ENCODE measurements at regions not wholly inside any gene's neighbourhood (a gene's known extent, or its start where the extent isn't known, plus 50 kb on each side); places are given as distances from the start of the nearest gene placed in this dataset.

DNA sequence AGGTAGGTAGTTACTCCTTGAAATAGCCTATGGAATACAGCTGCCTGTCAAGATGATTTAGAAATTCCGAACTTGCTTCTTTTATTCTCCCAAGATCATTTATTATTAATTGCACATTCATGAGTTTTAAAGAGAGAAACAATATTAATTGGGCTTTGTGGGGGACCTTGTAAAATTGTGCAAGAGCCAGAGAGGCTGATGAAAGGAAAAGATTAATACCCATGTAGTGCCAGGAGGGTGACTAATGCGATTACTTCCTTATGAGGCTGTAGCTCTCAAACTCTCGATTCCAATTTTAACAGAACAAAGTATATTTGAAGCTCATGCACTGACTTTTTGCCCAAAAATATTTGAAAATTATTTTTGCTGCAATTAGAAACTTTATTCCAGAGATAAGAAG, 423.8 kb upstream of the ID4 start:
- TF ChIP-seq JUND (IDR thresholded peaks at IDR 0.05) (no peak), TAF1 (IDR thresholded peaks at IDR 0.05; ENCODE audit: borderline replicate concordance, low read depth, low read length) (no peak), TCF12 (IDR thresholded peaks at IDR 0.05) (no peak), RXRA (IDR thresholded peaks at IDR 0.05; ENCODE audit: borderline replicate concordance, low read depth) (no peak)
- ChIA-PET POLR2A (no interaction called here), CTCF (interaction anchor here (0.7 kb wide), 1 partner anchor 73 kb away, joined by 3 read pairs; no protein-coding TSS in a partner anchor)
- Histone ChIP-seq H4K20me1 (ENCODE audit: insufficient read depth) (no peaks in the 10 kb centered on the region), H3K9ac (no peak overlapping the region), H3K79me2 (ENCODE audit: insufficient read depth) (no peaks in the 10 kb centered on the region), H3K27me3 (ENCODE audit: insufficient read depth) (no peaks in the 10 kb centered on the region), H3K4me2 (no peak overlapping the region), H3K9me2 (no peaks in the 10 kb centered on the region), H2AFZ (ENCODE audit: low read depth) (no peak overlapping the region), H3K36me3 (replicated peaks in 1 of 2; ENCODE audit: control insufficient read depth in 1 of 2, insufficient read depth in 2 of 2, low read length in 1 of 2) (no peaks in the 10 kb centered on the region), H3K9me3 (no peaks in the 10 kb centered on the region), H3K4me1 (ENCODE audit: control insufficient read depth in 1 of 2, insufficient read depth in 2 of 2, low read depth in 1 of 2, low read length in 1 of 2) (no peaks in the 10 kb centered on the region), H3K4me3 (ENCODE audit: low read depth in 2 of 2, low read length in 1 of 2) (no peak overlapping the region), H3K27ac (ENCODE audit: low read depth in 2 of 2, low read length in 1 of 2) (no peak overlapping the region), H3F3A (replicated peaks; ENCODE audit: insufficient read depth) (peaks cover 3% of the 10 kb centered on the region)
- no peak for DNase-seq
- WGBS (ENCODE audit: low lambda C conversion rate): 5% methylated on average over 3 of the region's 3 CpGs

DNA sequence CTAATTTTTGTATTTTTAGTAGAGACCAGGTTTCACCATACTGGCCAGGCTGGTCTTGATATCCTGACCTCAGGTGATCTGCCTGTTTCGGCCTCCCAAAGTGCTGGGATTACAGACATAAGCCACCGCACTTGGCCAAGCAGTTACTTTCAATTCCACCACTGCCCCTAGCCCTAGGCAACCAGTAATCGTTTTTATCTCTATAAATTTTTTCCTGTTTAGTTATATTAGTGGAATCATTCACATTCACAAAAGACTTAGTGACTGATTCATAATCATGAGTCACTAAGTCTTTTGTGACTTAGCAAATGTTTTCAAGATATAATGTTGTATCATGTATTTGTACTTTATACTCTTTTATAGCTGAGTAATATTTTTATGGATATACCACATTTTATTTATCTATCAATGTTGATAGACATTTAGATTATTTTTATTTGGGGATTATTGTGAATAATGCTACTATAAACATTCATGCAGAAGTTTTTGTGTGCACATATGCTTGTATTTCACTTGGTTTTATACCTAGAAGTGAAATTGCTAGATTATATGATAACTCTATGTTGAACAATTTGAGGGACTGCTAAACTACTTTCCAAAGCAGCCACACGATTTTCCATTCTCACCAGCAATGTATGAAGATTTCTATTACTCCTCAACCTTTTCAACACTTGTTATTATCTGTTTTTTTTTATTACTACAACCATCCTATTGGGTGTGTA, 421.4 kb upstream of the ID4 start:
- Histone ChIP-seq H3K9ac (no peak overlapping the region), H3K4me1 (ENCODE audit: control insufficient read depth in 1 of 2, insufficient read depth in 2 of 2, low read depth in 1 of 2, low read length in 1 of 2) (no peaks in the 10 kb centered on the region), H3K9me2 (no peaks in the 10 kb centered on the region), H3K27ac (ENCODE audit: low read depth in 2 of 2, low read length in 1 of 2) (peak overlapping the region in 1 of 2 experiments; percentile 49; a peak in 2 of 4 replicates), H3K9me3 (no peaks in the 10 kb centered on the region), H3K79me2 (ENCODE audit: insufficient read depth) (no peaks in the 10 kb centered on the region), H3F3A (replicated peaks; ENCODE audit: insufficient read depth) (peaks cover 3% of the 10 kb centered on the region), H3K4me3 (ENCODE audit: low read depth in 2 of 2, low read length in 1 of 2) (no peak overlapping the region), H3K27me3 (ENCODE audit: insufficient read depth) (no peaks in the 10 kb centered on the region), H3K36me3 (replicated peaks in 1 of 2; ENCODE audit: control insufficient read depth in 1 of 2, insufficient read depth in 2 of 2, low read length in 1 of 2) (no peaks in the 10 kb centered on the region), H3K4me2 (no peak overlapping the region), H2AFZ (ENCODE audit: low read depth) (no peak overlapping the region), H4K20me1 (ENCODE audit: insufficient read depth) (no peaks in the 10 kb centered on the region)
- DNase-seq: no peak
- ChIA-PET POLR2A (no interaction called here), CTCF (no interaction called here)
- 5% methylated on average over 4 of the region's 4 CpGs for WGBS (ENCODE audit: low lambda C conversion rate)
- TF ChIP-seq GATA2 (CRISPR knock-in tag; IDR thresholded peaks at IDR 0.05): no peak
- TF ChIP-seq SIN3A (IDR thresholded peaks at IDR 0.05; ENCODE audit: borderline replicate concordance, low read depth, low read length): no peak
- TF ChIP-seq MXI1 (IDR thresholded peaks at IDR 0.05; ENCODE audit: low read depth, low read length): no peak
- no peak for TF ChIP-seq POLR2AphosphoS5 (IDR thresholded peaks at IDR 0.05; ENCODE audit: low read depth, low read length)
- no peak for TF ChIP-seq TCF12 (IDR thresholded peaks at IDR 0.05)
- no peak for TF ChIP-seq RXRA (IDR thresholded peaks at IDR 0.05; ENCODE audit: borderline replicate concordance, low read depth)
- TF ChIP-seq, protein P1, sequence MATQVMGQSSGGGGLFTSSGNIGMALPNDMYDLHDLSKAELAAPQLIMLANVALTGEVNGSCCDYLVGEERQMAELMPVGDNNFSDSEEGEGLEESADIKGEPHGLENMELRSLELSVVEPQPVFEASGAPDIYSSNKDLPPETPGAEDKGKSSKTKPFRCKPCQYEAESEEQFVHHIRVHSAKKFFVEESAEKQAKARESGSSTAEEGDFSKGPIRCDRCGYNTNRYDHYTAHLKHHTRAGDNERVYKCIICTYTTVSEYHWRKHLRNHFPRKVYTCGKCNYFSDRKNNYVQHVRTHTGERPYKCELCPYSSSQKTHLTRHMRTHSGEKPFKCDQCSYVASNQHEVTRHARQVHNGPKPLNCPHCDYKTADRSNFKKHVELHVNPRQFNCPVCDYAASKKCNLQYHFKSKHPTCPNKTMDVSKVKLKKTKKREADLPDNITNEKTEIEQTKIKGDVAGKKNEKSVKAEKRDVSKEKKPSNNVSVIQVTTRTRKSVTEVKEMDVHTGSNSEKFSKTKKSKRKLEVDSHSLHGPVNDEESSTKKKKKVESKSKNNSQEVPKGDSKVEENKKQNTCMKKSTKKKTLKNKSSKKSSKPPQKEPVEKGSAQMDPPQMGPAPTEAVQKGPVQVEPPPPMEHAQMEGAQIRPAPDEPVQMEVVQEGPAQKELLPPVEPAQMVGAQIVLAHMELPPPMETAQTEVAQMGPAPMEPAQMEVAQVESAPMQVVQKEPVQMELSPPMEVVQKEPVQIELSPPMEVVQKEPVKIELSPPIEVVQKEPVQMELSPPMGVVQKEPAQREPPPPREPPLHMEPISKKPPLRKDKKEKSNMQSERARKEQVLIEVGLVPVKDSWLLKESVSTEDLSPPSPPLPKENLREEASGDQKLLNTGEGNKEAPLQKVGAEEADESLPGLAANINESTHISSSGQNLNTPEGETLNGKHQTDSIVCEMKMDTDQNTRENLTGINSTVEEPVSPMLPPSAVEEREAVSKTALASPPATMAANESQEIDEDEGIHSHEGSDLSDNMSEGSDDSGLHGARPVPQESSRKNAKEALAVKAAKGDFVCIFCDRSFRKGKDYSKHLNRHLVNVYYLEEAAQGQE (IDR thresholded peaks at IDR 0.05; ENCODE audit: low read depth, low read length): no peak
- no peak for TF ChIP-seq RCOR1 (IDR thresholded peaks at IDR 0.05; ENCODE audit: low read length)
- TF ChIP-seq ELF1 (IDR thresholded peaks at IDR 0.05): no peak
- no peak for TF ChIP-seq GABPA (IDR thresholded peaks at IDR 0.05; ENCODE audit: low read depth)
- TF ChIP-seq, protein P2, sequence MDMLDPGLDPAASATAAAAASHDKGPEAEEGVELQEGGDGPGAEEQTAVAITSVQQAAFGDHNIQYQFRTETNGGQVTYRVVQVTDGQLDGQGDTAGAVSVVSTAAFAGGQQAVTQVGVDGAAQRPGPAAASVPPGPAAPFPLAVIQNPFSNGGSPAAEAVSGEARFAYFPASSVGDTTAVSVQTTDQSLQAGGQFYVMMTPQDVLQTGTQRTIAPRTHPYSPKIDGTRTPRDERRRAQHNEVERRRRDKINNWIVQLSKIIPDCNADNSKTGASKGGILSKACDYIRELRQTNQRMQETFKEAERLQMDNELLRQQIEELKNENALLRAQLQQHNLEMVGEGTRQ (IDR thresholded peaks at IDR 0.05; ENCODE audit: borderline replicate concordance, low read depth, low read length): no peak
- TF ChIP-seq NRF1 (IDR thresholded peaks at IDR 0.05; ENCODE audit: low read depth, low read length): no peak
- TF ChIP-seq MEF2A (IDR thresholded peaks at IDR 0.05; ENCODE audit: borderline replicate concordance, low read depth): no peak
- TF ChIP-seq CHD2 (IDR thresholded peaks at IDR 0.05; ENCODE audit: low read length, partially characterized antibody): no peak
- TF ChIP-seq, protein P3, sequence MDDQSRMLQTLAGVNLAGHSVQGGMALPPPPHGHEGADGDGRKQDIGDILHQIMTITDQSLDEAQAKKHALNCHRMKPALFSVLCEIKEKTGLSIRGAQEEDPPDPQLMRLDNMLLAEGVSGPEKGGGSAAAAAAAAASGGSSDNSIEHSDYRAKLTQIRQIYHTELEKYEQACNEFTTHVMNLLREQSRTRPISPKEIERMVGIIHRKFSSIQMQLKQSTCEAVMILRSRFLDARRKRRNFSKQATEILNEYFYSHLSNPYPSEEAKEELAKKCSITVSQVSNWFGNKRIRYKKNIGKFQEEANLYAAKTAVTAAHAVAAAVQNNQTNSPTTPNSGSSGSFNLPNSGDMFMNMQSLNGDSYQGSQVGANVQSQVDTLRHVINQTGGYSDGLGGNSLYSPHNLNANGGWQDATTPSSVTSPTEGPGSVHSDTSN (IDR thresholded peaks at IDR 0.05): no peak
- TF ChIP-seq, protein P4, sequence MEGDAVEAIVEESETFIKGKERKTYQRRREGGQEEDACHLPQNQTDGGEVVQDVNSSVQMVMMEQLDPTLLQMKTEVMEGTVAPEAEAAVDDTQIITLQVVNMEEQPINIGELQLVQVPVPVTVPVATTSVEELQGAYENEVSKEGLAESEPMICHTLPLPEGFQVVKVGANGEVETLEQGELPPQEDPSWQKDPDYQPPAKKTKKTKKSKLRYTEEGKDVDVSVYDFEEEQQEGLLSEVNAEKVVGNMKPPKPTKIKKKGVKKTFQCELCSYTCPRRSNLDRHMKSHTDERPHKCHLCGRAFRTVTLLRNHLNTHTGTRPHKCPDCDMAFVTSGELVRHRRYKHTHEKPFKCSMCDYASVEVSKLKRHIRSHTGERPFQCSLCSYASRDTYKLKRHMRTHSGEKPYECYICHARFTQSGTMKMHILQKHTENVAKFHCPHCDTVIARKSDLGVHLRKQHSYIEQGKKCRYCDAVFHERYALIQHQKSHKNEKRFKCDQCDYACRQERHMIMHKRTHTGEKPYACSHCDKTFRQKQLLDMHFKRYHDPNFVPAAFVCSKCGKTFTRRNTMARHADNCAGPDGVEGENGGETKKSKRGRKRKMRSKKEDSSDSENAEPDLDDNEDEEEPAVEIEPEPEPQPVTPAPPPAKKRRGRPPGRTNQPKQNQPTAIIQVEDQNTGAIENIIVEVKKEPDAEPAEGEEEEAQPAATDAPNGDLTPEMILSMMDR (IDR thresholded peaks at IDR 0.05): no peak
- no peak; the same call in 1 of the 2 replicates for TF ChIP-seq FOSL2 (IDR thresholded peaks at IDR 0.05; ENCODE audit: borderline replicate concordance, low read depth)
- TF ChIP-seq TEAD4 (IDR thresholded peaks at IDR 0.05; ENCODE audit: borderline replicate concordance, insufficient read depth): no peak
